Fibroblast of lung (primary cell): ENCODE measurements at regions not wholly inside any gene's neighbourhood (a gene's known extent, or its start where the extent isn't known, plus 50 kb on each side); places are given as distances from the start of the nearest gene placed in this dataset.

Experiments used
- DNase-seq, 2 donors: peaks; one replicate each; pipeline versions ENCODE4 v3.0.0 to v3.0.0-alpha.2; 2010; ENCODE audit warnings: low read depth in 2 of 2
- H2AFZ ChIP-seq: 2 replicates; pipeline ENCODE4 v1.5.1; 2012; ENCODE audit warnings: low read length, control low read depth, inconsistent platforms
- H3K27ac ChIP-seq: 2 replicates; pipeline ENCODE4 v1.5.1; 2011; ENCODE audit warnings: low read length, control low read depth; ENCODE audit not compliant: insufficient read depth
- H3K27me3 ChIP-seq: 2 replicates; pipeline ENCODE4 v1.5.1; 2011; ENCODE audit warnings: mild to moderate bottlenecking, low read length; ENCODE audit not compliant: control insufficient read depth, insufficient read depth
- H3K36me3 ChIP-seq: 2 replicates; pipeline ENCODE4 v1.5.1; 2011; ENCODE audit warnings: low read length; ENCODE audit not compliant: control insufficient read depth, insufficient read depth
- H3K4me1 ChIP-seq: 2 replicates; pipeline ENCODE4 v1.5.1; 2011; ENCODE audit warnings: low read length; ENCODE audit not compliant: control insufficient read depth, insufficient read depth; ENCODE audit errors: extremely low read depth
- H3K4me2 ChIP-seq: 2 replicates; pipeline ENCODE4 v1.5.1; 2011; ENCODE audit warnings: low read length, control low read depth; ENCODE audit not compliant: insufficient read depth; ENCODE audit errors: extremely low read depth
- H3K4me3 ChIP-seq, 4 experiments: fragments of 200-600 bp in 1 of 4; sonication (generic) in 1 of 4; replicated peaks in 1 of 4; 2 replicates each; pipeline ENCODE4 v1.5.1; 2011 to 2016; ENCODE audit warnings: low read length in 4 of 4, low read depth in 3 of 4, mild to moderate bottlenecking in 3 of 4, control low read depth in 2 of 4, inconsistent platforms in 1 of 4, mixed read lengths in 1 of 4; ENCODE audit not compliant: insufficient read depth in 1 of 4; ENCODE audit errors: control extremely low read depth in 1 of 4
- H3K79me2 ChIP-seq: 2 replicates; pipeline ENCODE4 v1.5.1; 2012; ENCODE audit warnings: mild to moderate bottlenecking, low read length, inconsistent platforms; ENCODE audit not compliant: control insufficient read depth, insufficient read depth
- H3K9ac ChIP-seq: 2 replicates; pipeline ENCODE4 v1.5.1; 2011; ENCODE audit warnings: mild to moderate bottlenecking, low read length, control low read depth; ENCODE audit not compliant: insufficient read depth
- H3K9me3 ChIP-seq: 2 replicates; pipeline ENCODE4 v1.5.1; 2012; ENCODE audit warnings: low read depth, low read length; ENCODE audit not compliant: control insufficient read depth, insufficient read depth
- H4K20me1 ChIP-seq: 2 replicates; pipeline ENCODE4 v1.5.1; 2011; ENCODE audit warnings: low read length; ENCODE audit not compliant: control insufficient read depth, insufficient read depth; ENCODE audit errors: extremely low read depth
- EZH2 ChIP-seq: IDR thresholded peaks from 2 replicates; pipeline ENCODE4 v1.5.1; 2012; ENCODE audit warnings: low read length, control low read depth, mild to moderate bottlenecking; ENCODE audit errors: missing control alignments
- TF ChIP-seq, protein P1 (sequence below), 2 donors: IDR thresholded peaks in 1 of 2; conservative IDR thresholded peaks in 1 of 2; 1 replicate in 1 of 2; 2 replicates in 1 of 2; pipeline ENCODE4 v1.5.1; 2011 to 2012; ENCODE audit warnings: low read length in 2 of 2, control low read depth in 1 of 2, inconsistent platforms in 1 of 2, low read depth in 1 of 2, mild to moderate bottlenecking in 1 of 2

DNA sequence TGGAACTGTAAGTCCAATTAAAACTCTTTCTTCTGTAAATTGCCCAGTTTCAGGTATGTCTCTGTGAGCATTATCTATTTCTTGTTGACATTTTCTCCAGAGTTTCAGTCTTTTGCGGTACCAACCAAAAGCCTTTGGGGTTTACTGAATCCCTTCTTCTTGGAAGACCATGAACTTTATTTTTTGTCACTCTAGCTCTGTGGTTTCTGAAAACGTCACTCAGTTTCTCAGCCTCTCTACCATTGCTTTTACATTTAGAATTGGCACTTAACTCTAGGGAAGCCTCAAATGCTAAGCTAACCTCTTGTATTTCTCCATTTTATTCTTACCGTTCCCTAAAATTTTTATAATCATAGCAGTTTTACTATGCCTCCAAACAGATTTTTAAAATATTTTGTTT is 237.6 kb downstream of the CSNK2A3 start:
- no peaks in the 10 kb centered on the region for H3K4me1 ChIP-seq
- H4K20me1 ChIP-seq: no peaks in the 10 kb centered on the region
- no peak overlapping the region for H2AFZ ChIP-seq
- no peak overlapping the region for H3K27ac ChIP-seq
- no peak overlapping the region for H3K9ac ChIP-seq
- no peaks in the 10 kb centered on the region for H3K9me3 ChIP-seq
- H3K79me2 ChIP-seq: no peaks in the 10 kb centered on the region
- no peaks in the 10 kb centered on the region for H3K27me3 ChIP-seq
- no peaks in the 10 kb centered on the region for H3K36me3 ChIP-seq
- no peak overlapping the region for H3K4me2 ChIP-seq
- TF ChIP-seq, protein P1, sequence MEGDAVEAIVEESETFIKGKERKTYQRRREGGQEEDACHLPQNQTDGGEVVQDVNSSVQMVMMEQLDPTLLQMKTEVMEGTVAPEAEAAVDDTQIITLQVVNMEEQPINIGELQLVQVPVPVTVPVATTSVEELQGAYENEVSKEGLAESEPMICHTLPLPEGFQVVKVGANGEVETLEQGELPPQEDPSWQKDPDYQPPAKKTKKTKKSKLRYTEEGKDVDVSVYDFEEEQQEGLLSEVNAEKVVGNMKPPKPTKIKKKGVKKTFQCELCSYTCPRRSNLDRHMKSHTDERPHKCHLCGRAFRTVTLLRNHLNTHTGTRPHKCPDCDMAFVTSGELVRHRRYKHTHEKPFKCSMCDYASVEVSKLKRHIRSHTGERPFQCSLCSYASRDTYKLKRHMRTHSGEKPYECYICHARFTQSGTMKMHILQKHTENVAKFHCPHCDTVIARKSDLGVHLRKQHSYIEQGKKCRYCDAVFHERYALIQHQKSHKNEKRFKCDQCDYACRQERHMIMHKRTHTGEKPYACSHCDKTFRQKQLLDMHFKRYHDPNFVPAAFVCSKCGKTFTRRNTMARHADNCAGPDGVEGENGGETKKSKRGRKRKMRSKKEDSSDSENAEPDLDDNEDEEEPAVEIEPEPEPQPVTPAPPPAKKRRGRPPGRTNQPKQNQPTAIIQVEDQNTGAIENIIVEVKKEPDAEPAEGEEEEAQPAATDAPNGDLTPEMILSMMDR (conservative IDR thresholded peaks at IDR 0.05 in 1 of 2, IDR thresholded peaks at IDR 0.05 in 1 of 2; ENCODE audit: low read depth in 1 of 2, low read length in 2 of 2): no peak
- TF ChIP-seq EZH2: no peak
- no peak for DNase-seq
- H3K4me3 ChIP-seq: no peak overlapping the region

DNA sequence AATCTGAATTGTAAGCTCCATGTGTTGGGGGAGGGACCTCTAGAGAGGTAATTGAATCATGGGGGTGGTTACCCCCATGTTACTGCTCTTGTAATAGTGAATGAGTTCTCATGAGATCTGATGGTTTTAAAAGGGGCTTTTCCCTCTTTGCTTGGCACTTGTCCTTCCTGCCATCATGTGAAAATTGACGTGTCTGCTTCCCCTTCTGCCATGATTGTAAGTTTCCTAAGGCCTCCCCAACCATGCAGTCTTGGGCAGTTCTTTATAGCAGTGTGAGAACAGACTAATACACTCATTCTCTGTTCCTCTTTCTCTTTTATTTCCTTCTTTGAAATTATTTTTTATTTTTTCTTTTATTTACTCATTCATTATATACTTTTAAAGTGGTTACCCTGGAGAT is 239.4 kb downstream of the CSNK2A3 start:
- no peak for TF ChIP-seq EZH2
- TF ChIP-seq, protein P1 (conservative IDR thresholded peaks at IDR 0.05 in 1 of 2, IDR thresholded peaks at IDR 0.05 in 1 of 2; ENCODE audit: low read depth in 1 of 2, low read length in 2 of 2): no peak
- Histone ChIP-seq H3K4me1 (no peaks in the 10 kb centered on the region), H3K9me3 (no peaks in the 10 kb centered on the region), H3K4me3 (no peak overlapping the region), H2AFZ (no peak overlapping the region), H3K27me3 (no peaks in the 10 kb centered on the region), H4K20me1 (no peaks in the 10 kb centered on the region), H3K4me2 (no peak overlapping the region), H3K9ac (no peak overlapping the region), H3K79me2 (no peaks in the 10 kb centered on the region), H3K27ac (no peak overlapping the region), H3K36me3 (no peaks in the 10 kb centered on the region)
- DNase-seq: no peak

DNA sequence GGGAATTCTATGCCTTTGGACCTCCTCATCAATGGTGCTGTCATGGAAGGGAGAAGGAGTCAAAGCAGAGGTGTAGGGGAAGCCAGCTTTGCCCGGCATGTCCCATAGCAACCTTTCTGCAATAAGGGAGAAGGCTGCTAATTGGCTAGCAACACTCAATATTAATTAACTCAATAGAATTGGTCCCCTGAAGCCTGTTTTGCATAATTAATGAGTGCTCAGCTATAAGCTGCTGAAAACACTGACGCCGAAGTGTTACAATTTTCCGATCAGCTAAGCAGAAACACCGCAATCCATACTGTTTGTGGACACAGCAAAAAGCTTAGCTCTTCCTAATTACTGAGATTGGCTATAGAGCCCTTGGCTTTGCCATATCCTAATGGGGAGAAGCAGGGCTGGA is 245.0 kb downstream of the CSNK2A3 start:
- Histone ChIP-seq H3K9ac (no peak overlapping the region), H3K4me2 (no peak overlapping the region), H3K27ac (no peak overlapping the region), H3K4me3 (no peak overlapping the region), H3K36me3 (no peaks in the 10 kb centered on the region), H4K20me1 (no peaks in the 10 kb centered on the region), H2AFZ (no peak overlapping the region), H3K27me3 (peaks cover 7% of the 10 kb centered on the region), H3K79me2 (no peaks in the 10 kb centered on the region), H3K9me3 (no peaks in the 10 kb centered on the region), H3K4me1 (no peaks in the 10 kb centered on the region)
- DNase-seq: no peak
- TF ChIP-seq, protein P1 (conservative IDR thresholded peaks at IDR 0.05 in 1 of 2, IDR thresholded peaks at IDR 0.05 in 1 of 2; ENCODE audit: low read depth in 1 of 2, low read length in 2 of 2): no peak
- TF ChIP-seq EZH2: no peak
